Stromal cell of bone marrow (primary cell): ENCODE measurements at regions not wholly inside any gene's neighbourhood (a gene's known extent, or its start where the extent isn't known, plus 50 kb on each side); places are given as distances from the start of the nearest gene placed in this dataset.

ENCODE experiments used
- DNase-seq: peaks from one replicate; pipeline ENCODE4 v3.0.0-alpha.2; 2012; ENCODE audit warnings: low read depth

DNA sequence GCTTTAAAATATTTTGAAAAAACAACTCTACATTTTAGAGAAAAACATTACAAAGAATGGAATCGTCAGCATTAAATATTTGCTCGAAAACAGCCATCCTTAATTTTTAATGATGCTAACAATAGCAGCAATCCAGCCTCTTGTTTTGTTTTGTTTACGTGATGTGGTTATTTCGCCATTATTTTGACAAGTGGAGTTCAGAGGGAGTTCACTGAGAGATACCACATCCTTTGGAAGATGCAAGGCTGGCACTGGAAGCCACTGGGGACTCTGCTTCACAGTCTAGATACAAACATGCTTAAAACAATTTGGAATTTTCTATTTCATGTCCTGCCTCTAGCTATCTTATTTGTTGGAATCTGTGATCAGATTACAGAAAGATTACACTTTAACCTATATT lies 556.3 kb downstream of the PCDH17 start:
- no peak for DNase-seq

DNA sequence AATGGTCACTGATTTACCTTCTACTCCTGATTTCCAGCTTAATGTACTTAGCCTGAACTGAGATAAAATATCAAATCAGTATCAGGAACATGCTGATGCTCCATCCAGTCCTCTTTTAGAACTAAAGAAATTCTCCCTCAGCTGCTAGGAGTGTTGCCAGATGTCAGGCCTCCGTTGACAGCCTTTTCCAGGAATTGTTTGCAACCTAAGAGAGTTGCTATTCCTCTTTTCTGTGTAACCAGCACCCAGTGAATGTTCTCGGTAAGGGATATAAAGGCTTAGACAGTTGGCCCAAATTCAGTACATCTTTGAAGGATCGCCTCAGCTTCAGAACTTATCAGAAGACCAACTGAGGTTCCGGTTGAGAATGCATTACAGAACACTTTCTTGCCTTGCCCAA lies 559.0 kb downstream of the PCDH17 start:
- no peak for DNase-seq

GRCh38 chr13:58191754-58192153 lies 560.2 kb downstream of the PCDH17 start:
- no peak for DNase-seq

- no peak for DNase-seq
These were observed 570.6 kb downstream of the PCDH17 start for GRCh38 chr13:58202099-58202498.

DNA sequence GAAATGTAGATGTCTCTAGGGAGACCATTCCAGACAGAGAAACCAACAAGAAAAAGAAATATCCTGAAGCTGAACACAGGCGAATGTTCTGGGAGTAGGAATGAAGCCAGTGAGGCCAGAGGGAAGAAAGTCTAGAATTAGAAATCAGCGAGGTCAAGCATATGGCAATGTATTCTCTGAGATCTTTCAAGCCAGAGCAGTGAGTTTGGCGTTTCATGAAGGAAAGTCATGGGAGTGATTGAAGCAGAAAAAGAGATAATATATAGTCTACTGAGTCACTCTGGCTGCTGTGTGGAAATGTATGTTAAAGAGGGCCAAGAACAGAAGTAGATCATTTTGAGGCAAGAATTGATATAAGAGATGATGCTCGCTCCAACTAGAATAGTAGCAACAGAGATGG lies 576.0 kb downstream of the PCDH17 start:
- DNase-seq: no peak

GRCh38 chr13:58235454-58235853 lies 603.9 kb downstream of the PCDH17 start:
- DNase-seq: no peak

- no peak for DNase-seq
These were observed 607.6 kb downstream of the PCDH17 start for GRCh38 chr13:58238972-58239773.

DNA sequence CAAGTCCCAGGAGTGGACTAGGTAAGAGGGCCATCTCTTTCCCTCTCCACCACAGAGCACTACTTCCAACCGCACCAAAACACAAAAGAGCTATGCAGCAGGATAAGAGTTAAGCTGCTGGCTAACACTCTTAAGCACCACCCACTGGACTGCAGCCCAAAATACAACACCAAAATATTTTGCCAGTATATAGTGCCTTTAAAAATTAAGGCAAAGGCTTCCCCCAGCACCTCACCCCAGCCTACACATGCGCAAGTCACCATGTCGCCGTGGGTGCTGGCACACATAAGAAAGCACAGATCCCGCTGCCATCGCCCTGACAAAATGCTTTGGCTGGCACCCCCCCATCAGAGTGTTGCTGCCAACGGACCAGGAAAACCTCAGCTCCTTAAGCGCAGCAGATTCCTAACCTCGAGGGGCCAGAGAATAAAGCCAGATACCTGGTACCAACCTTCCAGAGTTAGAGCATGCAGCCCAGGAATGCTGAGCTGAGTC lies 608.3 kb downstream of the PCDH17 start:
- no peak for DNase-seq

DNA sequence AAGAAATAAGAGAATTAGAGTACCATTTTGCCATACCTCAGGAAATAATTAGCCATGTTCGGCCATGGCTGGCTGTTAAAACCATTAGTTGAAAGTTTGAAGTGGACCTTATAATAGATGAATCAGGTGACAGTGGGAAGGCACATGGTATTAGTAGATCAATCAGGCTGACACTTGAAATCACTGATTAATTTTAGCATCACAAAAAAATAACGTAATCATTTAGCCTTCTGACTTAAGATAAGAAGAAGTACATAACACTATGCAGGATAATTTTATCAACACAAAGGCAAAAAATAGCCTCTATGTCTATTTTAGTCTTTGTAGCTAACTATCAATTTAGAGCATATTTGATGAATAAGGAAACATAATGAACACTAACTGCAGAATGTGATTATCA lies 615.5 kb downstream of the PCDH17 start:
- no peak for DNase-seq

GRCh38 chr13:58254943-58255342 lies 623.4 kb downstream of the PCDH17 start:
- DNase-seq: no peak

DNA sequence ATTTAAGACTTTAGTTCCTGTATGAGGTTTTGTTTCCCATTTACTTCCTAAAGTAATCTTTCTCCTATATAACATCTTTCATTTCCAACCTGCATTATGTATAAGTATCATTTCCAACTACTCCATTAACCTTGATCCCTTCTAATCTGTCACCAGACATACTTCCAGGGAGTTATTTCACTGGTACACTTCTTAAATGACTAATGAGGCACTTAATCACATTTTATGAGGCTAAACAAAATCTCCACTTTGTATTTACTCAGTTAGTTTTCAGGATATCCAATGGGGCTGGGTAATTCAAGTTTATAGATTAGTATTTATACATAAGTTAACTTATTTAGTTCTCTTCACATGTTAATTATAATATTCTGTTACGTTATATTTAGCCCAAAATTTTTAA lies 634.7 kb downstream of the PCDH17 start:
- no peak for DNase-seq

DNA sequence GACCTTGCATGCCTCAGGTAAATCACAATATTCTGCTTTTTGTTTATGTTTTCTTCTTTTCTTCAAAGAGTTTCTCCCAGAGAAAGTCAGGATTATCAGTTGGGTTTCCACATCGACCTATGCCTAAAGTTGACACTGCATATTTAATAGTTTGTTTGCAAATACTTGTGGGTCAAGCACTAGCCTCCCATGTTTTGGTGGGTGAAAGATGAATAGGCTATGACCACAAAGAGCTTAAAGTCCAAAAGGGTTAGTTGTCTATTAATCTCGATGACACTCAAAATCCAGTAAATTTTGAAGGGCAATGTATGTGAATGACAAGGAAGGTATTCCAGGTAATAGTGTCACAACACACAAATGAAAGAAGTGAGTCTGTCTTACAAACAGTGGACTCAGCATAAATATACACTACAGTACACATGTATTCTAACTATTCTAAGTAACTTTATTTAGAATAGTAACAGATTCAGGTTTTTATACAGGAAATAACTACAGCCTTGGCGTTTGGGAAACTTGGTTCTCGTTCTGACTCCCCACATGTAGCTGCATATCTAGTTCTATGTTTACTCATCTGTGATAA lies 667.1 kb downstream of the PCDH17 start:
- DNase-seq: no peak

GRCh38 chr13:58300224-58300623 lies 668.7 kb downstream of the PCDH17 start:
- DNase-seq: no peak

- DNase-seq: no peak
These were observed 669.6 kb downstream of the PCDH17 start for GRCh38 chr13:58300974-58301681.

- no peak for DNase-seq
These were observed 670.8 kb downstream of the PCDH17 start for GRCh38 chr13:58302349-58302748.

DNA sequence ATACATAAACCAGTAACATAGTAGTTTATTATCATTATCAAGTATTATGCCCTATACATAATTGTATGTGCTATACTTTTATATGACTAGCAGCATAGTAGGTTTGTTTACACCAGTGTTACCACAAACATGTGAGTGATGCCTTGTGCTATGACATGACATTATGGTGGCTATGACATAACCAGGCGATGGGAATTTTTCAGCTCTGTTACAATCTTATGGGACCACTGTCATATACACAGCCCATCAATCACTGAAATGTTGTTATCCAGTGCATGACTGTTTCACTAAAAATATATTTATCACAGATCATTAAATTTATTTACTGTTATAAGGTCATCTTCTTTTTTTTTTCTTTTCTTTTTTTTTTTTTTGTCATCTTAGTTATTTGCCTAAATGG lies 674.5 kb downstream of the PCDH17 start:
- no peak for DNase-seq

DNA sequence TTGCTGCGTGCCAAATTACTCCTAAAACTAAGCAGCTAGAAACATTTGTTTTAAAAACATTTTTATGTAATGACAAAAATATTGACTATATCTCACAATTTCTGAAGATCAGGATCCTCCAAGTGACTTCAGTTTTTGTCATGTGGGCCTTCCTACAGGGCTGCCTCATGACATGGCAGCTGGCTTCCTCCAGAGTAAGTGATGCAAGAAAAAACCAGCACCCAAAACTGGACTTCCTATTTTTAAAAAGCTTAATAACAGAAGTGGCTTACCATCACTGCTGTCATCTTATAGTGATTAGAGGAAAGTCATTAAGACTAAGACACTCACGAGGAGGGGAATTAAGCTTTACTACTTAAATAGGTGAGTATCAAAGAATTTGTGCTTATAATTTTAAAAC lies 681.7 kb downstream of the PCDH17 start:
- DNase-seq: no peak

DNA sequence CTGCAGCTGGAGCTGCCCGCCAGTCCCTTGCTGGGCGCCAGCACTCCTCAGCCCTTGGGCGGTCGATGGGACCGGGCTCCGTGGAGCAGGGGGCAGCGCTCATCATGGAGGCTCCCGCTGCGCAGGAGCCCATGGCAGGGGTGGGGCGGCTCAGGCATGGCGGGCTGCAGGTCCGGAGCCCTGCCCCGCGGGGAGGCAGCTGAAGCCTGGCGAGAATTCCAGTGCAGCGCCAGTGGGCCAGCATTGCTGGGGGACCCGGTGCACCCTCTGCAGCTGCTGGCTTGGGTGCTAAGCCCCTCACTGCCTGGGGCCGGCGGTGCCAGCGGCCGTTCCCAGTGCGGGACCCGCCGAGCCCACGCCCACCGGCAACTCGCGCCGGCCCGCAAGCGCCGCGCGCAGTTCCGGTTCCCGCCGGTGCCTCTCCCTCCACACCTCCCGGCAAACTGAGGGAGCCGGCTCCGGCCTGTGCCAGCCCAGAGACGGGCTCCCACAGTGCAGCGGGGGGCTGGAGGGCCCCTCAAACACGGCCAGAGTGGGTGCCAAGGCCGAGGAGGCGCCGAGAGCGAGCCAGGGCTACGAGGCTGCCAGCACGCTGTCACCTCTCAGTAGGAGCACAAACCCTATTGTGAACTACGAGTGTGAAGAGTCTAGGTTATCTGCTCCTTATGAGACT lies 687.1 kb downstream of the PCDH17 start:
- DNase-seq: no peak

- no peak for DNase-seq
These were observed 692.6 kb downstream of the PCDH17 start for GRCh38 chr13:58324161-58324560.

- DNase-seq: no peak
These were observed 698.2 kb downstream of the PCDH17 start for GRCh38 chr13:58329746-58330145.

DNA sequence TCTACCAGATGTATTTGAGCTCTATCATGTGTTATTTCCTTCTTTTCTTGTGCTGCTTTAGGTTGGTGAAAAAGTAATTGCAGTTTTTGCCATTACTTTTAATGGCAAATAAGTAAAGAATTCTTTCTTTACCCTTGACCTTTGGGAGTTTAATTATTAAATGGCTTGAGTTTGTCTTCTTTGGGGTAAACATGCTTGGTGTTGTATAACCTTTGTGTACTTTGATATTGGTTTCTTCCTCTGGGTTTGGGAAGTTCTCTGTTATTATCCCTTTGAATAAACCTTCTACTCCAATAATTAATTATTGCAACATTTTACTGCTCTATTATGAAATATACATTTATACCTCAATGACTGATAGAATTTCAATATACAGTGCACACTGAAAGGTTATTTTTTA lies 709.4 kb downstream of the PCDH17 start:
- DNase-seq: no peak

DNA sequence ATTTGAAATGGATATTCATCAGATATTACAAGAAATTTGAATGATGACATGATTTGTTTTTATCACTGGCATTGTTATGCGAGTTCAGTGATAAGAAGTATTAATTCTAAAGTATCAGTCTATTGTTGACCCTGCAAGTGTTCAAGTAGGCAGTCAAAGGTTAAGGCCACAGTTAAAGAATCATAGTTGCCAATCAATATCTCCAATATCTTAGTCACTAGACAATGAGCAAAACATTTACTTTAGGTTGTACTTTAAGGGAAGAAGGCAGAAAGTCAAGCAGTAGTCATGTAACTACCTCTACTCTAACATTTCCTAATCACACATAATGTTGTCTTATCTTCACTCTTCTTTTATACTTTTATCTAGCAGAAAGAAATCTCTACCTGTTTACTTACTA lies 709.8 kb downstream of the PCDH17 start:
- no peak for DNase-seq

DNA sequence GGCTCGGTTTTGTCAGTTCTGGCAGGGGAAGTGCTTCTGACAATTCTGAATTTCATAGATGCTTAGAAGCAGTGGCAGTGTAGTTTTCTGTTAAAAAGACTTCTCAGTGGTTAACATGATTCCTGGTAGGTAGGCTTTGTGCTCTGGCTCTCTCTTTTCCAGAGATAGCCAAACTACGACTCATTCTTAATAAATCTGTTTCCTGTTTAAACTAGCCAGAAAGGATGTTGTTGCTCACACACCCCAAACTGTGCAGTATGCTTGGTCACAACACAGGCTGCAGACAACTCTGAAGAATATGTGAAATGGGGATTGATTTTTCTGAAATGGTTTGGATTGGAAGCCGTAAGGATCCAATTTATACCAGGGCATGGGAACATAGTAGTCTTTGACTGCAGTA lies 711.5 kb downstream of the PCDH17 start:
- DNase-seq: no peak
